ELF-1 (cell line): ENCODE measurements at regions not wholly inside any gene's neighbourhood (a gene's known extent, or its start where the extent isn't known, plus 50 kb on each side); places are given as distances from the start of the nearest gene placed in this dataset.
"Not testable (repeated sequence)": the region's sequence is repeated elsewhere in the genome, so short reads cannot be mapped to it uniquely, and the experiment has no call there.

Experiments
- DNase-seq: peaks from one replicate; pipeline ENCODE4 v3.0.0-alpha.2; 2016; ENCODE audit warnings: low read depth, low spot score

- DNase-seq, result no peak
Measured at GRCh38 chr12:126428769-126429168, 1363.5 kb downstream of the AACS start.

GRCh38 chr12:126430921-126431320 lies 1365.7 kb downstream of the AACS start:
- DNase-seq, result no peak

- DNase-seq, result no peak
Measured at GRCh38 chr12:126431767-126432166, 1366.5 kb downstream of the AACS start.

GRCh38 chr12:126432780-126433179 lies 1367.5 kb downstream of the AACS start:
- DNase-seq, result no peak

GRCh38 chr12:126434412-126434985 lies 1369.3 kb downstream of the AACS start:
- no peak for DNase-seq

GRCh38 chr12:126436041-126436440 lies 1370.8 kb downstream of the AACS start:
- no peak for DNase-seq

GRCh38 chr12:126437934-126438333 lies 1372.7 kb downstream of the AACS start:
- DNase-seq, result no peak

- no peak for DNase-seq
Measured at GRCh38 chr12:126443977-126444376, 1378.7 kb downstream of the AACS start.

- DNase-seq, result no peak
Measured at GRCh38 chr12:126447346-126447745, 1382.1 kb downstream of the AACS start.

GRCh38 chr12:126451809-126452208 lies 1386.6 kb downstream of the AACS start:
- DNase-seq, result no peak

- not testable (repeated sequence) for DNase-seq
Measured at GRCh38 chr12:126452686-126453085, 1387.5 kb downstream of the AACS start.

- DNase-seq, result no peak
Measured at GRCh38 chr12:126454581-126454980, 1389.3 kb downstream of the AACS start.

GRCh38 chr12:126457776-126458175 lies 1392.5 kb downstream of the AACS start:
- no peak for DNase-seq

- no peak for DNase-seq
Measured at GRCh38 chr12:126464153-126464552, 1398.9 kb downstream of the AACS start.

- no peak for DNase-seq
Measured at GRCh38 chr12:126469211-126469610, 1404.0 kb downstream of the AACS start.

- no peak for DNase-seq
Measured at GRCh38 chr12:126474703-126475102, 1409.5 kb downstream of the AACS start.

GRCh38 chr12:126480451-126480850 lies 1415.2 kb downstream of the AACS start:
- no peak for DNase-seq

GRCh38 chr12:126481688-126482087 lies 1416.5 kb downstream of the AACS start:
- DNase-seq, result no peak

- no peak for DNase-seq
Measured at GRCh38 chr12:126482238-126482889, 1417.1 kb downstream of the AACS start.

- DNase-seq, result no peak
Measured at GRCh38 chr12:126483145-126484068, 1418.2 kb downstream of the AACS start.

- DNase-seq, result no peak
Measured at GRCh38 chr12:126487431-126487980, 1422.3 kb downstream of the AACS start.

- DNase-seq, result no peak
Measured at GRCh38 chr12:126488806-126489205, 1423.6 kb downstream of the AACS start.
